NCI-H1417 (cell line): ENCODE measurements at regions not wholly inside any gene's neighbourhood (a gene's known extent, or its start where the extent isn't known, plus 50 kb on each side); places are given as distances from the start of the nearest gene placed in this dataset.
"Not testable (repeated sequence)": the region's sequence is repeated elsewhere in the genome, so short reads cannot be mapped to it uniquely, and the experiment has no call there.

Experiments
- DNase-seq, 3 experiments: peaks; one replicate each; lab custom pipeline; 2025; lab: John Stamatoyannopoulos, UW

GRCh38 chr11:92425127-92425526 is 200.5 kb downstream of the FAT3 start:
- DNase-seq: no peak

GRCh38 chr11:92432515-92432914 is 207.9 kb downstream of the FAT3 start:
- no peak for DNase-seq

GRCh38 chr11:92436034-92436920 is 211.7 kb downstream of the FAT3 start:
- no peak for DNase-seq

GRCh38 chr11:92439133-92439532 is 214.5 kb downstream of the FAT3 start:
- DNase-seq: no peak

GRCh38 chr11:92440701-92441442 is 216.3 kb downstream of the FAT3 start:
- DNase-seq: no peak

GRCh38 chr11:92441443-92441726 is 216.8 kb downstream of the FAT3 start:
- DNase-seq: no peak

- DNase-seq: no peak
Observed at GRCh38 chr11:92443199-92443598, 218.6 kb downstream of the FAT3 start.

GRCh38 chr11:92447586-92447985 is 223.0 kb downstream of the FAT3 start:
- no peak for DNase-seq

- DNase-seq: no peak
Observed at GRCh38 chr11:92449222-92449621, 224.6 kb downstream of the FAT3 start.

- no peak for DNase-seq
Observed at GRCh38 chr11:92449780-92450179, 225.2 kb downstream of the FAT3 start.

- no peak for DNase-seq
Observed at GRCh38 chr11:92451063-92451462, 226.4 kb downstream of the FAT3 start.

- no peak for DNase-seq
Observed at GRCh38 chr11:92453055-92453454, 228.4 kb downstream of the FAT3 start.

- DNase-seq: peak; percentile 4 to 80 (median 62)
Observed at GRCh38 chr11:92455210-92455790, 230.7 kb downstream of the FAT3 start.

- no peak for DNase-seq
Observed at GRCh38 chr11:92457250-92457649, 232.6 kb downstream of the FAT3 start.

- DNase-seq: no peak
Observed at GRCh38 chr11:92458486-92458885, 233.9 kb downstream of the FAT3 start.

GRCh38 chr11:92460213-92460612 is 235.6 kb downstream of the FAT3 start:
- peak in 2 of 3 experiments; percentile 32 to 44 for DNase-seq

- no peak for DNase-seq
Observed at GRCh38 chr11:92461447-92461846, 236.8 kb downstream of the FAT3 start.

GRCh38 chr11:92462821-92463220 is 238.2 kb downstream of the FAT3 start:
- no peak for DNase-seq

GRCh38 chr11:92464822-92465221 is 240.2 kb downstream of the FAT3 start:
- peak in 1 of 3 experiments; percentile 35 for DNase-seq

GRCh38 chr11:92465410-92465809 is 240.8 kb downstream of the FAT3 start:
- not testable (repeated sequence) for DNase-seq

GRCh38 chr11:92473736-92474135 is 249.1 kb downstream of the FAT3 start:
- no peak for DNase-seq

GRCh38 chr11:92475316-92475715 is 250.7 kb downstream of the FAT3 start:
- no peak for DNase-seq

- DNase-seq: no peak
Observed at GRCh38 chr11:92475819-92476218, 251.2 kb downstream of the FAT3 start.
